HG03280 (cell line): ENCODE measurements at regions not wholly inside any gene's neighbourhood (a gene's known extent, or its start where the extent isn't known, plus 50 kb on each side); places are given as distances from the start of the nearest gene placed in this dataset.
"Not testable (repeated sequence)": the region's sequence is repeated elsewhere in the genome, so short reads cannot be mapped to it uniquely, and the experiment has no call there.

Experiments used
- ATAC-seq: cut with Tn5 transposase; IDR thresholded peaks from one replicate; pipeline ENCODE4 v1.9.1; 2021; ENCODE audit warnings: mild to moderate bottlenecking, moderate library complexity; ENCODE audit not compliant: unreplicated experiment

DNA sequence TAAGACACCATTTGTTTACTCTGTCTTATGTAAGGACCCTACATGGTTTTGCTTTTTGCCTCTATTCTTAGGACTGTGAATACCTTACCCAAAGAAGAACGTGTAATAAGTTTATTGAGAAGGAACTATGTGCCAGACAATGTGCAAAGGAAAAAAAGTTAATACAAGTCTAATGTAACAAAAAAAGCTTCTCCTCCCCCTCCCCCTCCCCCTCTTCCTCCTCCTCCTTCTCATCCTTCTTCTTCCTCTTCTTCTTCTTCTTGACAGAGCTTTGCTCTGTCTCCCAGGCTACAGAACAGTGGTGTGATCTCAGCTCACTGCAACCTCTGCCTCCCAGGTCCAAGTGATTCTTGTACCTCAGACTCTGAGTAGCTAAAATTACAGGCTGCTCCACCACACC, 50.9 kb upstream of the MITF start:
- no peak for ATAC-seq

- ATAC-seq: no peak
These were observed 51.6 kb upstream of the MITF start for GRCh38 chr3:69687641-69688040.

GRCh38 chr3:69686056-69686455, 53.2 kb upstream of the MITF start:
- ATAC-seq: no peak

DNA sequence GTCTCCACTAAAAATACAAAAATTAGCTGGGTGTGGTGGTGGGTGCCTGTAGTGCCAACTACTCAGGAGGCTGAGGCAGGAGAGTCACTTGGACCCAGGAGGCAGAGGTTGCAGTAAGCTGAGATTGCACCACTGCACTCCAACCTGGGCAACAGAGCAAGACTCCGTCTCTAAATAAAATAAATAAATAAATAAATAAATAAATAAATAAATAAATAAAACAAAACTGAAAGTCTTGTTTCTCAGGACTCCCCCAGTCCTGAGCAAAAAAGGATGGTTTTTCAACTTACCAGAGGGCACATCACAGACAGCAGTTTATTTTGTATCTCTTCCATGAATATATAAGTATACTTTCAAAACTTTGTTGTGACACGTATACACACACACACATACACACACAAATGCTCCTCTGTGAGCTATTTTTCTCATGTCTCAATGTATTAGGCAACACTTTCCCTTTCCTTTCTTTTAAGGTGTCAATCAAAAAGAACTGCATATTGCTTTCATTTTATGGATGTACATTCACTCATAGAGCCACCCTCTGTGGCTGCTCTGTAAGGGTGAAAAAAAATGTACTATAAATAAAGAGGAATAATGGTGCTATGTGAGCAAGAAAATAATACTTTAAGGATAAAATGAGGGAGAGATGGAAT, 54.8 kb upstream of the MITF start:
- ATAC-seq: no peak

DNA sequence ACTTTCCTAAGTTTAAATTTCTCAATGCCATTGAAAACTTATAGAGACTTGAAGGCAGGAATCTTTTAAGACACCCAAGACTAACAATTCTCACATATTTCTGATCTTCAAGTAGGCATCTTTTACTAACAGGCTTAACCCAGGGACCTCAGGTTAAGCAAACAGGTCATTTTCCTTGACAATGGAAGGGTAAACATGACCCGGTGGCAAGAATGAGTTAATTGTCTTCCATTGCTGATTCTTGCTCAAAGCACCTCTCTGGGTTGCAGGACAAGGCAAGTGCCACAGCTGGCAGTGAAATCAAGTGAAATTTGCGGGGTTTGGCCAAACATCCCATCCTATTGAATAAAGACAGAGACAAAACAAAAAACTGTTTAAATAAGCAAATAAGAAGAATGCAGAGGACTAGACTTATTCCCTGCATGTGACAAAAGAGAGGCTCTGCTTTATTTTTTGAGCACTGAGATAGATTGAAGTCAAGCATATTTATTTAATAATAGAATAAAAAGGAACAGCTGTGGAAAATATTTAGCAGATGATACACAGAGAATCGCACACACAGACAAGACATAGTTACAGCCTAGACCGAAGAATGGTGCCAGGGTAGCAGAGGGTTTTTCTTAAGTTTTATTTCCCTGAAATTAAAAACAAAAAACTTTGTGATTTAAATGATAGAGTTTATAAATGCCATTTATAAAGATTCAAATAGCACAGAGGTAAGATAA, 56.0 kb upstream of the MITF start:
- no peak for ATAC-seq

DNA sequence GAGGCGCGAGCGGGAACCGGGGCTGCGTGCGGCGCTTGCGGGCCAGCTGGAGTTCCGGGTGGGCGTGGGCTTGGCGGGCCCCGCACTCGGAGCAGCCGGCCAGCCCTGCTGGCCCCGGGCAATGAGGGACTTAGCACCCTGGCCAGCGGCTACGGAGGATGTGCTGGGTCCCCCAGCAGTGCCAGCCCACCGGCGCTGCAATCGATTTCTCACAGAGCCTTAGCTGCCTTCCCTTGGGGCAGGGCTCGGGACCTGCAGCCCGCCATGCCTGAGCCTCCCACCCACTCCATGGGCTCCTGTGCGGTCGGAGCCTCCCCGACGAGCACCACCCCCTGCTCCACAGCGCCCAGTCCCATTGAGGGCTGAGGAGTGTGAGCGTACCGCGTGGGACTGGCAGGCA, 61.8 kb upstream of the MITF start:
- not testable (repeated sequence) for ATAC-seq

GRCh38 chr3:69675786-69676530, 63.3 kb upstream of the MITF start:
- no peak for ATAC-seq

DNA sequence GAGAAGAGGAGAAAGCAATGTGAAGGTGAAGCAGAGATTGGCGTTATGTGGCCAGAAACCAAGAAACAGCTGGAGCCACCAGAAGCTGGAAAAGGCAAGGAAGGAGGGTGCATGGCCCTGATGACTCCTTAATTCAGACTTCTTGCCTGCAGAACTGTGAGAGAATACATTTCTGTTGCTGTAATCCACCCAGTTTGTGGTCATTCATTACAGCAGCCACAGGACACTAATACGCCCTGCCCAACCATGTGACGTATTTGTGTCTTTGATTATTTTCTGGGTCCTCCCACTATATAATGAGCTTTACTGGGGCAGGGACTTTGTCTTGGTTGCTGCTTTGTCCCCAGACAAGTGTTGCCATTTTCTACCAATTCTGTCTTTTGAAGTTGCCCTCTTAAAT, 64.5 kb upstream of the MITF start:
- no peak for ATAC-seq

DNA sequence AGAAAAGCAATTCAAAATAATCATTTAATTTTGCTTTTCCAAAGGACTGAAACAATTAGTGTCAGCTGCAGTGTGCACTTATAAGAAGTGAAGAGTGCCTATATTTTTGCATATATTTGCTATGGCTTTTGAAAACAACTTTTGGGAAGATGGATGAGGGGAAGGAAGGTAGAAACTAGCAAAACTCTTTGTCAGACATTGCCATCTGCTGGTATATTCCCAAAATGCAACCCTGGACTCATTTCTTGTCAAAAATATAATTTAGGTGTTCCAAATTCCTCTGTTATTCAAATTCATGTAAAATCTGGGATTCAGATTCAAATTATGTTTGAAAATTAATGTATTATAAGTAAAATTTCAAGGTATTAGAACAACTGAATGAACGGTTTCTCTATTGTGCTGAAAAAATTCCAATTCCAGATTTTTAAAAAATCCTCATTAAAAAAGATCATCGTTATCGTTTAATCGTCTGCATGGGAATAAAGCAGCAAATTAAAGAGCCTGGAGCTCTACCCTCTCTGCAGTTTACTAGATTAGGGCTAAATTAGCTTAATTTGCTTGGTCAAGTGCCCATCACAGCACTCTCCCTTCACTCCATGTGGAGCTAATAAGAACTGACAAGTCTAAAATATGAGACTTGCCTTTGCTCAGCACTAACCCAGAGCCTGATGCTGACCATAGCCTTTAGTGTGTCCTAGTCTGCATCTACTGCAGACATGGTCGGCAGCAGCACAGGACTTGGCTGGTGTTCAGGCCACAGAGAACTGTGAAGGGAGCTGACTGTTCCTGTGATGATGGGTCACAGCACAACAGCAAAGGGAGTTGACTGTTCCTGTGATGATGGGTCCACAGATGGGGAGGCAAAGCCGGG, 67.9 kb upstream of the MITF start:
- ATAC-seq: no peak

DNA sequence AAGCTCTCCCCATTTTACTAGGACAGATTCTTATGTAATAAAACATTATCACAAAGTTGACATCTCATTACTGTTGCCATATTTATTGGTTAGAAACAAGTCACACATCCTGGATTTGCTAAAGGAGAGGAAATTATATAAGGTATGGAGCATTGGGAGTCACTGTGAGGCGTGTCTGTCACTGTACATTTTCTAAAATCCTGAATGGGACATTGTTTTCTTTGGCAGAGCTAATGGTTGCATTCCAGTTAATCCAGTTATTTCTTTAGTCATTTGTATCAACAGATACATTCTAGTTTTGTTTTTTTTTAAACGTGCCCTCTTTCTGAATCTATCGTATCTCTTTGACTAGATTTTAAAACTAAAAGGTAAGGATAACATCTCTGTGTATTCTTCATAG, 70.2 kb upstream of the MITF start:
- no peak for ATAC-seq

DNA sequence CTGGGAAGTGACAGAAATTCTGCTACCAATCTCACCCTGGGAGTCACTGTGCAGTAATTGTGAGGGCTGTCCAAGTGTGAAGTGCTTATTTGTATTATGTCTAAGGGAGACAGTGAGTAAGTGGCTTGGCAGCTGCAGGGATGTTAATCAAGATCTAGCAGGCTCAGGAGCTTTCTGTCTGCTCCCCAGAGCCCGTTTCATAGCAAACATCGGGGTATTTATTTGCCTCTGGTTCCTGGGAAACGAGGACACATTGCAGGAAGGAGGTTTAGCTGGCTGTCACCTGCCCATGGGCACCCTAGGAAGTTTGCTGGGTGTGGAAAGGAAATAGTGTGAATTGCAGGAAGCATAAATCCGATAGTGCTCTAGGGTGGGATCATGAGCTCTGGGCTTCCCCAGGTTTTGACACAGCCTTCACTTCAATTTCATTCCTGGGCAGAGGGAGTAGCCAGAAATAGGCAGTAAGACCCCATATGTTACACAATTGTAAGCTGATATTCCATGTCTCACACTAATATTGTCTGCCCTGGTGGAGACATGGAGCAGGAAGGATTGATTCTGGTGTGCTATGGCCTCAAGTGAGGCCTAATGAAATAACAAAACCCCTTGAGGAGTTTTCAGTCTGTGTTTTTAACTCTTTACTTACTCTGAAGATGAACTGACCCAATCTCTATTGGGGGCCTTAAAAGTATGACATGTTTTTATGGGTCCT, 74.1 kb upstream of the MITF start:
- no peak for ATAC-seq

DNA sequence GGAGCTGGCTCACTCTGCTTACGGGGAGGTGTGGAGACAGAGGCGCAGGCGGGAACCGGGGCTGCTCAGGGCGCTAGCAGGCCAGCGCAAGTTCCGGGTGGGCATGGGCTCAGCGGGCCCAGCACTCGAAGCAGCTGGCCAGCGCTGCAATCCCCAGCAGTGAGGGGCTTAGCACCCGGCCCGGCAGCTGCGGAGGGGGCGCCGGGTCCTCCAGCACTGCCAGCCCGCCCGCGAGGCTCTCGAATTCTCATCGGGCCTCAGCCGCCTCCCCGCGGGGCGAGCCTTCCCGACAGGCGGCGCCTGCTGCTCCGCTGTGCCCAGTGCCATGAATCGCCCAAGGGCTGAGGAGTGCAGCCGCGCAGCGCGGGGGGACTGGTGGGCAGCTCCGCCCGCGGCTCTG, 78.6 kb upstream of the MITF start:
- ATAC-seq: no peak

GRCh38 chr3:69659180-69659910, 79.9 kb upstream of the MITF start:
- ATAC-seq: no peak

GRCh38 chr3:69658514-69659140, 80.6 kb upstream of the MITF start:
- no peak for ATAC-seq

- ATAC-seq: not testable (repeated sequence)
These were observed 82.2 kb upstream of the MITF start for GRCh38 chr3:69657030-69657429.

GRCh38 chr3:69651765-69652164, 87.5 kb upstream of the MITF start:
- ATAC-seq: no peak

DNA sequence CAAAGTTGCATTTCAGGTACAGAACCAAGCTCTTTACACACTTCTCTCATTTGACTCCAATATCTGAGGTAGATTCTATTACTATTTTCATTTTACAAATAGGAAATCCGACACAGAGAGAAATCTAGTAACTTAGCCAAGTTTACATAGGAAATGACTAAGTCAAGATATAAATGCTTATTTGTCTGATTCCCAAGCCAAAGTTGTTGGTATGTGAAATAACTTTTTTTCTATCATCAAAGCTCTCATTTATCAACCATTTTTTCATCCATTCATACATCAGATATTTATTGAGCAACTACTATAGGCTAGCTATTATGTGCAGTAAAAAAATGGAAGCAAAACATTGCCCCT, 89.2 kb upstream of the MITF start:
- ATAC-seq: no peak

GRCh38 chr3:69649120-69650065, 89.9 kb upstream of the MITF start:
- no peak for ATAC-seq
